Left renal pelvis (tissue), 4 donors: ENCODE measurements at regions not wholly inside any gene's neighbourhood (a gene's known extent, or its start where the extent isn't known, plus 50 kb on each side); places are given as distances from the start of the nearest gene placed in this dataset.

Source experiments
- DNase-seq, 4 donors: peaks; one replicate each; pipeline ENCODE4 v3.0.0-alpha.2; 2013; ENCODE audit warnings: low read depth in 4 of 4, low spot score in 3 of 4

DNA sequence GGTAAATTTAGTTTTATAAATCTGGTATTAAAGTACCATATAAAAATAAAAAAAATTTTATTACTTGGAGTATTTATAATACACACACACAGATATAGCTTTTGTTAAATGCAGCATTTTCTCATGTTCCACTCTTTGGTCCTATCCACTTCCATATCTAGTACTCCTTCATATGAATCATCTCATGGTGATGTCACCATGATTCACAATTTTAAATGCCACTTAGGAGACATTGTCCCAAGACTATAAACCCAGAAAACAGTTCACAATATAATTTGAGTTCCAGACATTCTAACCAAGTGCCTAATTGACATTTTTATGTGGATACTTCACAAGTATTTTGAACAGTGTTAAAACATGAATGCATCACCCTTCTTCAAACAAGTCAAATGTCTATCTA, 1398.3 kb downstream of the DSC3 start:
- DNase-seq = no peak

DNA sequence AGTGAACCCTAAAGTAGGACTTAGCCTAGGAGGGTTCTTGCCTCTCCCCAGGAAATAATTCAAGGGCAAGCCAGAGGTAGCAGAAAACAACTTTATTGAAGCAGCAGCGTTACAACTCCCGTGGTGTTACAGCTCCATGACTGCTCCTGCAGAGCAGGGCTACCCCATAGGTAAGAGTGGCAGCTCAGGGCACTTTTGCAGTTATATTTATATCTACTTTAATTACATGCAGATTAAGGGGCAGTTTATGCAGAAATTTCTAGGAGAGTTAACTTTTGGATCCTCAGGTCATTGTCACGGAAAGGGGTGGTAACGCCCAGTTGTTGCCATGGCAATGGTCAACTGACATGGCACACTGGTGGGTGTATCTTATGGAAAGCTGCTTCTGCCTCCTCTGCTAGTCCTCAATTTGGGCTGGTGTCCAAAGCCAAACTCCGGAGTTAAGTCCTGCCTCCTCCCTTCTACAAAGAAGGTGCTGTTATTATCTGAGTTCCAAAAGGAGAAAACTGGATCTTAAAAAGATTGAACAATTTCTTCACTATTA, 1413.0 kb downstream of the DSC3 start:
- DNase-seq = no peak

DNA sequence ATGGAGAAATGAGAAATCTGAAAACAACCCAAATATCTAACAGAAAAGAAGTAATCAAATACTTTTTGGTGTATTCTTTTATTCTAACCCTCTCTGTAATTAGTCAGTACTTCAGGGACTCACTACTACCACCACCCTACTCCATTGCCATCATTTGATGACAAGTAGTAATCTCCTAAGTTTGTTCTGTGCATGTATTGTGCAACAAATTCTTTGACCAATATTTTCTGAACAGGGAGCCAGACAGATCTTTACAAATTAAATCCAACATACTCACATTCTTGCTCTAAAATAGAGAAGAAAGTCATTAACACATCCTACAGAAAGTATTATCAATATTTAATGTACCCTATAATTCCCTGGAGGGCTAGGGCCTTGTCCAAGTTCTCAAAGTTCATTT, 1416.4 kb downstream of the DSC3 start:
- no peak for DNase-seq

DNA sequence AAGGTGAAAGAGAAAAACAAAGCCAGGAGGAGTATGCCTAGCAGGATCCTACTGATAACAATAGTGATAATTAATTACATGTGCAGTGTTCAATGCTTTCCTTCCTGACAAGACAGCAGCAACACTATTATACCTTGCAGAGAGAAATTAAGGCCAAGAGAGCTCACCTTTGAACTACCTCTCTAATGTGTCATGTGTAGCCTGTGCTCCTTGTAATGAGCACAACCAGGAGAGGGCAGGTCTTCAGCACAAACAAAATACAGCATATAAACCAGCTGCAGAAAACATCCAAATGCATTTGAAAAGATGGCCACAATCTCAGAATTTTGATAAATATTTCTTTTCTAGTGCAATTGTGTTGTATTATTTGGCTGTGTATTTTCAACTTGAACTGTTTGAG, 1425.7 kb downstream of the DSC3 start:
- no peak for DNase-seq

DNA sequence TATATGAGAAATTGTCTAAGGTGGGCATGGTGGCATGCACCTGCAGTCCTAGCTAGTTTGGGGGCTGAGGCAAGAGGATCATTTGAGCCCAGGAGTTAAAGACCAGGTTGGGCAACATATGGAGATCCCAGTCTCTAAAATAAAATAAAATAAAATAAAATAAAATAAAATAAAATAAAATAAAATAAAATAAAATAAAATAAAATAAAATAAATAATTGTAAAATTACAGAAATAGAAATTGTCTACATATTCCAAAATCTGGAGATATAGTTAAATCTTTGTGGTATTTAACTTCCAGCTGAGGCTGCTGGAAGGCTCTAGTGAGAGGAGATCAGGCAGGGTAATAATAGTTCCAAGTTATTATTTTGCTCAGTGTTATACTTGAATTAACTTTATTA, 1432.1 kb upstream of the CDH2 start:
- DNase-seq = no peak

DNA sequence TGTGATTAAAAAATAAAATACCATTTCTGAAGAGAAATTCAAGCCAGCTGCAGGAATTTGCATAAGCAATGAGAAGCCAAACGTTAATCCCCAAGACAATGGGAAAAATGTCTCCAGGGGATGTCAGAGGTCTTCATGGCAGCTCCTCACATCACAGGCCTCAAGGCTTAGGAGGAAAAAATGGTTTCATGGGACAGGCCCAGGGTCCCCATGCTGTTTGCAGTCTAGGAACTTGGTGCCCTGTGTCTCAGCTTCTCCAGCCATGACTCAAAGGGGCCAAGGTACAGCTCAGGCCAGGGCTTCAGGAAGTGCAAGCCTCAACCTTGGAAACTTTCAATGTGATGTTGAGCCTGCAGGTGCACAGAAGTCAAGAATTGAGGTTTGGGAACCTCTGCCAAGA, 1428.4 kb upstream of the CDH2 start:
- DNase-seq = no peak

DNA sequence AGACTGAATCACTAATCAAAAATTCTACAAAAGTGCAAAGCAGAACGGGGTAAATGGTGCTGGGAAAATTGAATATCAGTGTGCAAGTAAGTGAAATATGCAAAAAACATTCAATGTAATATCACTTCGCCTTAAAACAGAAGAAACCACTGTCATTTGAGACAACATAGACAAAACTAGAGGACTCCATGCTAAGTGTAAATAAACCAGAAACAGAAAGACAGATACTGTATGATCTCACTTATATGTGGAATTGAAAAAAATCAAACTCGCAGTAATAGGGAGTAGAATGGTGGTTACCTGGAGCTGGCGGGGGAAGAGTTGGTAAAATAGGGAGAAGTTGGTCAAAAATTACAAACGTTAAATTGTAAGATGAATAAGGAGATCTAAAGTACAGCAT, 1420.0 kb upstream of the CDH2 start:
- no peak for DNase-seq

DNA sequence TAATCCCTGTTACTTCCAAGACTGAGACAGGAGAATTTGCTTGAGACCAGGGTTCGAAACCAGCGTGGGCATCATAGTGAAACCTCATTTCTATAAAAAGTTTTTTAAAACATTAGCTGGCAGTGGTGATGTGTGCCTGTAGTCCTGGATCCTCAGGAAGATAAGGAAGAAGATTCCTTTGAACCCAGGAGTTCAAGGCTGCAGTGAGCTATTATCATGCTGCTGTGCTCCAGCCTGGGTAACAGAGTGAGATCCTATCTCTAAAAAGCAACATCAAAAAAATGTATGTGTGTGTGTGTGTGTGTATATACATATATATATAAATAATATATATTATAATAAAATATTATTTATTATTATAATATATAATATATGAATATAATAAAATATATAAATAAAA, 1417.6 kb upstream of the CDH2 start:
- DNase-seq = no peak

DNA sequence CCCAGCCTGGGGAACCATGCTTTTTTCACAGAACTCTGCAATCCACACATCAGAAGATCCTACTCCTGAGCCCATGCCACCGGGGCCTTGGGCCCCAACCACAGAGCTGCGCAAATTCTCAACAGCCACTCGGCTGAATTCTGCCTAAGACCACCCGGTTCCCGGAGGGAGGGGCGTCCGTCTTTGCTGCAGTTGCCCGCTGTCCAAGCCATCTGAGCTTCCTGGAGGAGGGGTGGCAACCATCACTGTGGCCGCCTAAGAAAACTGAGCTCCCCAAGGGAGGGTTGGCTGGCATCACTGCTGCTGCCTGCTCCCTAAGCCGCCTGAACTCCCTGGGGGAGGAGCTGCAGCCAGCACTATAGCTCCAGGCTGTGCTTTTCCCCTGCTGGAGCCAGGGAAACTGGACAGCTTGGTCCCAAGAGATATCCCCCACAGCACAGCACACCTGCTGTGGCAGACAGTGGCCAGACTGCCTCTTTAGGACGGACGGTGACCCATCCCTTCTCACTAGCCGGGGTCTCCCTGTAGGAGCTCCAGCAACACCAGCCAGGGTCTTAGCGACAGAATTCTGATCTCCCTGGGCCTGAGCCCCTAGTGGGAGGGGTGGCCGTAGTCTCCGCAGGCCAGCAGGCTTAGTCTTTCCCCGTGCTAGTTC, 1411.6 kb upstream of the CDH2 start:
- DNase-seq = no peak

DNA sequence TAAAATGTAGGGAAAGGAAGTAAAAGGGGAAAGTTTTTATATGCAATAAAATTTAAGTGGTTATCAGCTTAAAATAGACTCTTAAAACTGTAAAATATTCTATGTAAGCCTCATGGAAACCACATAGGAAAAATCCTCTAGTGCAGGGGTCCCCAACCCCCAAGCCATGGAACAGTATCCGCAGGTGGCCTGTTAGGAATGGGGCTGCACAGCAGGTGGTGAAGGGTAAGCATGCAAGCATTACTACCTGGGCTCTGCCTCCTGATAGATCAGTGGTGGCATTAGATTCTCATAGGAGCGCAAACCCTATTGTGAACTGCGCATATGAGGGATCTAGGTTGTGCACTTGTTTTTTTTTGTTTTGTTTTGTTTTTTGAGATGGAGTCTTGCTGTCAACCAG, 1409.3 kb upstream of the CDH2 start:
- DNase-seq = no peak

DNA sequence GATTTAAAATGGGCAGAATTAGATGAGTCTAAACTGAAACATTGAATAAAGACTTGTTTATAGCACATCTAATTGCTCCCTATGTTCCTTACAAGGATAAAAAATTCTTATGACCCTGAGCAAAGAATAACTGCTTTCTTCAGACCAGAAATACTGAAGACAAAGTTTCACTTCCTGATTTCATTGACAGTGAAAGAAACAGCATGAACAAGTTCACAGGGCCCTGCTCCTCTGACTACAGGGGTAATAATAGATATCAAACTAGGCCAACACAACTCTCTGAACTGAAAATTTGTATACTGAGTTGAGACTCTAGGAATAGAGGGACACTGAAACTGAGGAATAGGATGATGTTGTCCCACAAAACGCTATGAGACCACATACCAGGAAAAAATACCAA, 1383.3 kb upstream of the CDH2 start:
- DNase-seq = no peak

DNA sequence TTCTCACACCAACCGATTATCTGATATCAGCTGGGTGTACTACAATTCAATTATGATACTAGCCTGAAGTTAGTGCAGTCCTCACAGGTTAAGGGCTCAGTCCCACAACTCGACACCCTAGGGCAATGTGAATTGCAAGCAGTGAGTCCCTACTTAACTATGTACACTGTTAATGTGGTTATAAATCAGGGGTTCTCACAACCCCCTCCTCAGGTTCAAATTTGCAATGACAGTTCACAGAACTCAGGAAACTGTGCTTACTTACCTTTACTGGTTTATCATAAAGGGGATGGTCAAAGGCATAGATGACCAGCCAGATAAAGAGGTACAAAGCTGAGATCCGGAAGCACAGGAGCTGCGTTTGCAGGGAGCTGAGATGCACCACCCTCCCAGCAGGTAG, 1379.1 kb upstream of the CDH2 start:
- no peak for DNase-seq

DNA sequence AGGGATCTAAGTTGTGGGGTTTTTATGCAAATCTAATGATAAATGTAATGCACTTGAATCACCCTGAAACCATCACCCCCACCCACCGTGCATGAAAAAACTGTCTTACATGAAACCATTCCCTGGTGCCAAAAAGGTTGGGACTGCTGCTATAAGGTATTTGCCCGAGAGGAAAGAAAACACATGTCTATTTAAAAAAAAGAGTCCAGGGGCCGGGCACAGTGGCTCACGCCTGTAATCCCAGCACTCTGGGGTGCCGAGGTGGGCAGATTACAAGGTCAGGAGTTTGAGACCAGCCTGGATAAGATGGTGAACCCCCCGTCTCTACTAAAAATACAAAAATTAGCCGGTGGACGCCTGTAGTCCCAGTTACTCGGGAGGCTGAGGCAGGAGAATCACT, 1372.8 kb upstream of the CDH2 start:
- DNase-seq = no peak

DNA sequence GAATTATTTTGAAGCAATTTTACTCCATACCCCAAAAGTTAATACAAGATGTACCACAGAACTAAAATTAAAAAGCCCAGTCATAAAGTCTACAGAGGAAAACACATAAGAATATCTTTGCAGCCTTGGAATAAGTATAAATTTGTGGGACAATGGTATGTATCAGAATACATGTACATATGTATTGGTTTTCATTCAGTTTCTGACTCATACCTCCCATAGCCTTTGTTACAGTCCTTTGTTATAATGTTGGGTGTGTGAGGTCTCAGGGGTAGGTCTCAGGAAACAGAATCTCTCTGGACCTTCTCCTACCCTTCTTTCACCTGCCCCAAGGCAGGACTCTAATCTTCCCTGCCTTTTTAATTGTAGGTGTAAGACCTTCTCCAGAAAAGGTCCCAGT, 1370.7 kb upstream of the CDH2 start:
- DNase-seq = no peak

DNA sequence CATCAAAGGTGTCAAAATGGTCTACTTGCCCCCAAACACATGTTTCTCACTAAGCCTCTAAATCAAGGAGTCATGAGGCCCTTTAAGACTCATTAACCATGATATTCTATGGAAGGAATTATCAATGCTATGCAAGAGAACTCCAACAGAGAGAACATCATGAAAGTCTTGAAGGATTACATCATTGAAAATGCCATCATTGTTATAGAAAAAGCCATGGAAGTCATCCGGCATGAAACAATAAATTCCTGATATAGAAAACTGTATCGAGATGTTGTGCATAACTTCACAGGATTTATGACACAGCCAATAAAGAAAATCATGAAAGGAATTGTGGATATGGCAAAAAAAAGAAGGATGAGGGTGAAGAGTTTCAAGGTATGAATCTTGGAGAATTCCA, 1363.6 kb upstream of the CDH2 start:
- DNase-seq = no peak

DNA sequence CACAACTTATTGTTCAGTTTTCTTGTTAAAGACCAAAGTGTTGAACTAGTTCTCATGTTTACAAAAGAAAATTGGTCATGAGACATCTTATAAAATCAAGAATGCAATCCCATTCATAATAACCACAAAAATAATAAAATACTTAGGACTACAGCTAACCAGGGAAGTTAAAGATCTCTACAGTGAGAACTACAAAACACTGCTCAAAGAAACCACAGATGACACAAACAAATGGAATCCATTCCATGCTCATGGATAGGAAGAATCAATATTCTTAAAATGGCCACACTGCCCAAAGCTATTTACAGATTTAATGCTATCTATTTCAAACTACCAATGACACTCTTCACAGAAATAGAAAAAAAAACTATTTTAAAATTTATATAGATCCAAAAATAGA, 1354.8 kb upstream of the CDH2 start:
- DNase-seq = no peak

DNA sequence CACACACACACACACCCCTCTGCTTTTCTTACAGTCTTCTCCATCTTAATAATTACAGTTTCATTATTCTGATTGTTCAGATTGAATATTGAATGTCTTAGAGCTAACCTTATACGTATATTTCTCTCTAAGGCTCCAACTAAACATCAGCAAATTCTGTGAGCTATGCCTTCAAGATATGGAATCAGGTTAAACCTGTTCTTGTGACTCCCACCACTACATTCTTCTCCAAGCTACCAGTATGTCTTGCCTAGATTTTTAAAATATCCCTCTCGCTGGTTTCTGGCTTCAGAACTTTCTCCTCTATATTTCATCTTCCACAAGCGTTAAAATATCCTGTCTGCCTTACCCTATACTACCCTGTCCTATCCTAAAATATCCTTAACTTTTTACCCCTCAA, 1346.4 kb upstream of the CDH2 start:
- DNase-seq = no peak

DNA sequence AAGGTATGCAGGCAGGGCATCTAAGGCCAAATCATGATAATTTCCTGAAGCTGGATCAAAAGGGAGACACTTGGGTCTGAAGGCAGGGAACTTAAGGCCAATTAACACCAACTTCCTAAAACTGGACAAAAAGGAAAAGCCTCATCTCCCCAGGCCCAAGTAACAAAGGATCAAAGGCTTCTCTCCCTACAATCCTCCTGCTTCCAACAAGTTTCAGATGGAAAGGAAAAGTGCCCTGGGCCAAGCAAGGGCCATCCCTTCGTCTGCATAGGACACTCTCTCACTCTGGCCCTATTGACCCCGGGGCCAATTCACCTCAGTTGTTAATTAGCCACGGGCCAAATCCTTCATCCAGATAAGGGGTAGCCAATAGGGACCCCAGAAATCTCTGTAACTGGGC, 1335.8 kb upstream of the CDH2 start:
- no peak for DNase-seq

DNA sequence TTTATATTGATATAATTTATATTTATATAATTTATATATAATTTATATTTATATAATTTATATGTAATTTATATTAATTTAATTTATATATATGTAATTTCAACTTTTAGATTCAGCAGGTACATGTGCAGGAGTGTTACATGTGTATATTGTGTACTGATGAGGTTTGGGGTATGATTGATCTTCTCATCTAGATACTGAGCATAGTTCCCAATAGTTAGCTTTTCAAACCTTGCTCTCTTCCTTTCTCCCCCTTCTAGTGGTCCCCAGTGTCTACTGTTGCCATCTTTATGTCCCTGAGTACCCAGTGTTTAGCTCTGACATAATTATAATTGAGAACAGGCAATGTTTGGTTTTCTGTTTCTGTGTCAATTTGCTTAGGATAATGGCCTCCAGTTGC, 1335.3 kb upstream of the CDH2 start:
- no peak for DNase-seq

DNA sequence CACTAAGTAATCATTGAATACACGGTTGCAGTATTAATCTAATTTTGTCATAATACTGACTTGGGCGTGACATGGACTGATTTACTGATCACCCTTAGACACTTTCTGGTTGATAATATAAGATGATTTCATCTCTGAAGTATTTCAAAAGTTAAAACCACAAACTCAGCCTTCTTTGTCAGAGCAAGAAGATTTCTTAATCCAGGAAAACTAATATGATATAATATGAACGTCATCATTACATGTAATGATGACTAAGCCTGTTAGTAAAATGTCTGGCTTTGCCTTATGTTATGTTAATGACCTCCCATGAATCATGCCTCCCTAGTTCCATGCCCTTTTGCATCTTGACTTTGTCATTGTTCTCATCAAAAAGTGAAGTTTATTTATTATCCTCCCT, 1325.0 kb upstream of the CDH2 start:
- no peak for DNase-seq

DNA sequence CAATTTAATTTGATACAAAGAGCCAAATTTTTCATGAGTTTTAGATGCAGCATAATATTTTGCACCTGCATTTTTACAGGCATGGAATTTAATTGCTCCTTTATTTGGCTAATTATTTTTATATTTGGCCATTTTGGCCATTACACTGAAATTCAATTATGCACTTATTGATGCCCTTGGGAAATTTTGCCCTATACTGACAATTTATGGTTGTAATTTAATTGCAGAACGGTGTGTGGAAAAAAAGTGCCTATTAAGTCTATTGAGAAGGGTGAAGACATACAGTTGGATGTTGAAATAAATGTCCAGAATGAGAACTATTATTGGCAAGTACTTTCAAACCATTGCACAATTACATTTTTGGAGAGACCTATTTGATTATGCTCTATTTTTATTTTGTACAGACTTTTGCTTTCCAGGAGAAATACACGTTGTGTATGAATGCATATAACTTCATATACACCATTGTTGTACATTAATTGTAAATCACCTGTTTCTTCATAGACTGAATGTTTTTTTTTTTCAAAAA, 1319.3 kb upstream of the CDH2 start:
- DNase-seq = no peak

DNA sequence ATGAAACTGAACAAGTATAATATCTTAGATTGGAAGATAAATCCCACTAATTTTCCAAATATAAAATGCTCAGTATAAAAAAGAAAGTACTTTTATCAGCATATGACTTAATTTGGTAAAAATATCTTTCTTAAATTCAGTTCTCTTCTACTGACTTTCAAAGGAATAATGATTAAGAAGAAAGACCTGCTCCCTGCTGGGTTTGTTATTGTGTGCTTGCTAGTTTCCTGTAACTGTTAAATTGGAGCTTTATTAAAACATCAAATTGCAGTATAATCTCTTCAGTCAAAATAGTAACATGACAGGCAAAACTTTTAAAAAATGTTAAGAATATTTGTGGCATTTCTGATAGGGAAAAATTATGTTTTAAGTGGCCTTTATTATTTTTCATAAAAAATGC, 1317.4 kb upstream of the CDH2 start:
- DNase-seq = no peak

DNA sequence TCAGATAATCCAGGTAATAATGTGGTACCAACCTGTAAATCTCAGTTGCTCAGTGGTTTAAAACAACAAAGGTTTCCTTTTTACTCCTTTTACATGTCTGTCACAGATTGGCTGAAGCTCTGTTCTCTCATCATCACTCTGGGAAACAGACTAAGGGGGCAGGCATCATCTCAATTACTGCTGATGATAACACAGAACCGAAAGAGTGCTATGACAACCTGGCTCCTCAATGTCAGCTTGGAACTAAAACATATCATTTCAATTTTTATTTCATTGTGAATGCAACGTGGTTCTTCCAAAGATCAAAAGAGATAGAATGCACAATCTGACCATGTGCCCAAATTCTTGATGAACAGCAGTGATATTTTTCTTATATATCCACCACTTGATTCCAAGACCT, 1315.0 kb upstream of the CDH2 start:
- DNase-seq = no peak
